ENCODE measurements at regions not wholly inside any gene's neighbourhood (a gene's known extent, or its start where the extent isn't known, plus 50 kb on each side); places are given as distances from the start of the nearest gene placed in this dataset.
"Not testable (repeated sequence)": the region's sequence is repeated elsewhere in the genome, so short reads cannot be mapped to it uniquely, and the experiment has no call there.

DNA sequence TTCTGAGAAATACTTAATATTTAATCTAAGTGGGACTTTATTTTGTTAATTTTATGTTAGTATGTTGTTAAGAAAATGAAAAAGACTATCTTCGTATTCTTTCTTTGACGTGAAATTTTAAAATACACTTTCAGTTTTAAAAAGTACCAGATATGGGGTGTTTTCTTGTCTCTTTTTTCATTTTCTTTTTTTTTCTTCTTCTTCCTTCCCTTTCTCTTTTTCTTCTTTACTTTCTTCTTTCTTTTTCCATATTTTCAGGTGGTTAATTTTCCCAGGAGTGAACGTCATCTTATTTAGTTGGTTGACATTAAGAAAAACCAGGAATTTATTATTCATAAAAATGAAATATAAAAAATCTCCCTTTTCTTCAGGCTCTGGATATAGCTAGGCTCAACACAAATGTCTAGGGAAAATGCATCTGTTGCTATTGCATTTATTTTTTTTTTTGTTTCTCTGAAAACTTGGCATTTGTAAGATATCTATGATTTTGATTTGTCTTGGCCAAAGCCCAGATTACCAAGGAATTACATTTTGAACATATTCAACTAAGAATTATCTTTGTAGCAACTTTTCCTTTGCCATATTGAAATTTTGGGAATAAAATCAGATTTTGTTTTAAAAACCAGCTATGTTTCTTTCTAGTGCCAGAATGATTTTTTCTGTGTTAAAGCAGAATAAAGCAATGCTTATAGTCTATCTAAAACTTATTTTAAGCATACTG is 241.3 kb upstream of the FOXP2 start:
- H3K27me3 Mint-ChIP-seq (ENCODE audit: low read depth): no peaks in the 10 kb centered on the region; the same call in 1 of the 2 replicates
- no peak overlapping the region for H3K9ac ChIP-seq (ENCODE audit: extremely low read depth, insufficient read length, low read length)
- no peaks in the 10 kb centered on the region for H3K9me3 ChIP-seq (ENCODE audit: control insufficient read depth, low read depth, low read length)
- no peak for DNase-seq
- H4K91ac ChIP-seq (ENCODE audit: insufficient read length, low read depth, low read length): no peak overlapping the region
- H2BK15ac ChIP-seq (ENCODE audit: low read depth, low read length): no peak overlapping the region
- no peak overlapping the region for H3K23ac ChIP-seq (ENCODE audit: insufficient read length, low read depth, low read length)
- TF ChIP-seq, protein P1, sequence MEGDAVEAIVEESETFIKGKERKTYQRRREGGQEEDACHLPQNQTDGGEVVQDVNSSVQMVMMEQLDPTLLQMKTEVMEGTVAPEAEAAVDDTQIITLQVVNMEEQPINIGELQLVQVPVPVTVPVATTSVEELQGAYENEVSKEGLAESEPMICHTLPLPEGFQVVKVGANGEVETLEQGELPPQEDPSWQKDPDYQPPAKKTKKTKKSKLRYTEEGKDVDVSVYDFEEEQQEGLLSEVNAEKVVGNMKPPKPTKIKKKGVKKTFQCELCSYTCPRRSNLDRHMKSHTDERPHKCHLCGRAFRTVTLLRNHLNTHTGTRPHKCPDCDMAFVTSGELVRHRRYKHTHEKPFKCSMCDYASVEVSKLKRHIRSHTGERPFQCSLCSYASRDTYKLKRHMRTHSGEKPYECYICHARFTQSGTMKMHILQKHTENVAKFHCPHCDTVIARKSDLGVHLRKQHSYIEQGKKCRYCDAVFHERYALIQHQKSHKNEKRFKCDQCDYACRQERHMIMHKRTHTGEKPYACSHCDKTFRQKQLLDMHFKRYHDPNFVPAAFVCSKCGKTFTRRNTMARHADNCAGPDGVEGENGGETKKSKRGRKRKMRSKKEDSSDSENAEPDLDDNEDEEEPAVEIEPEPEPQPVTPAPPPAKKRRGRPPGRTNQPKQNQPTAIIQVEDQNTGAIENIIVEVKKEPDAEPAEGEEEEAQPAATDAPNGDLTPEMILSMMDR (conservative IDR thresholded peaks at IDR 0.05): no peak
- H3K4me1 Mint-ChIP-seq: no peaks in the 10 kb centered on the region
- H3K4ac ChIP-seq (ENCODE audit: low read depth, low read length): no peak overlapping the region
- no peak overlapping the region for H4K5ac ChIP-seq (ENCODE audit: insufficient read length, low read depth, low read length)
- no peak overlapping the region for H2AK5ac ChIP-seq (ENCODE audit: insufficient read length, low read length)
- H3K36me3 Mint-ChIP-seq (ENCODE audit: insufficient read depth in 1 of 3, low read depth in 3 of 3): peaks cover 0 to 10% (median 3%) of the 10 kb centered on the region in 3 experiments; a peak in 3 of 7 replicates
- no peak overlapping the region for H3K14ac ChIP-seq (ENCODE audit: insufficient read depth, low read length)
- no peaks in the 10 kb centered on the region for H3K79me2 ChIP-seq (ENCODE audit: insufficient read depth, low read length)
- no peak overlapping the region; a peak in 1 of 7 replicates for H3K27ac Mint-ChIP-seq
- no peaks in the 10 kb centered on the region for H3K23me2 ChIP-seq (ENCODE audit: insufficient read length, low read depth, low read length, poor library complexity, severe bottlenecking)
- H3K4me3 Mint-ChIP-seq: no peak overlapping the region
- no peak overlapping the region for H2BK120ac ChIP-seq (ENCODE audit: low read depth, low read length, poor library complexity, severe bottlenecking)
- no peaks in the 10 kb centered on the region for H3K79me1 ChIP-seq (ENCODE audit: insufficient read depth, low read depth, low read length, poor library complexity, severe bottlenecking)
- H2BK5ac ChIP-seq (ENCODE audit: insufficient read length, low read length): no peak overlapping the region
- H3K27ac ChIP-seq (ENCODE audit: insufficient read length, low read depth, low read length): no peak overlapping the region
- no peak overlapping the region for H3K18ac ChIP-seq (ENCODE audit: insufficient read length, low read depth, low read length)
- no peak overlapping the region for H3K56ac ChIP-seq (ENCODE audit: insufficient read length, low read depth, low read length)
- peaks cover 4 to 7% of the 10 kb centered on the region in 2 experiments; a peak in 3 of 5 replicates for H3K9me3 Mint-ChIP-seq
- no peaks in the 10 kb centered on the region for H3K27me3 ChIP-seq (ENCODE audit: insufficient read depth, low read length)
- H3T11ph ChIP-seq (ENCODE audit: low read length): no peak overlapping the region
- WGBS (ENCODE audit: extremely low coverage, insufficient read length, low lambda C conversion rate): 100% methylated on average over 1 of the region's 3 CpGs
- H2BK20ac ChIP-seq (ENCODE audit: low read depth, low read length, poor library complexity, severe bottlenecking): no peak overlapping the region
- H2BK12ac ChIP-seq (ENCODE audit: insufficient read length, low read depth, low read length): no peak overlapping the region
- H2AFZ ChIP-seq (ENCODE audit: low read length): no peak overlapping the region
- H4K20me1 ChIP-seq (ENCODE audit: control insufficient read depth, insufficient read depth, insufficient read length): no peaks in the 10 kb centered on the region
- no peaks in the 10 kb centered on the region for H3K4me1 ChIP-seq (ENCODE audit: insufficient read depth, low read length)
- no peak overlapping the region for H3K4me2 ChIP-seq (ENCODE audit: insufficient read depth, insufficient read length, low read length)
- no peak overlapping the region for H4K8ac ChIP-seq (replicated peaks; ENCODE audit: insufficient read length, low read depth, low read length)

DNA sequence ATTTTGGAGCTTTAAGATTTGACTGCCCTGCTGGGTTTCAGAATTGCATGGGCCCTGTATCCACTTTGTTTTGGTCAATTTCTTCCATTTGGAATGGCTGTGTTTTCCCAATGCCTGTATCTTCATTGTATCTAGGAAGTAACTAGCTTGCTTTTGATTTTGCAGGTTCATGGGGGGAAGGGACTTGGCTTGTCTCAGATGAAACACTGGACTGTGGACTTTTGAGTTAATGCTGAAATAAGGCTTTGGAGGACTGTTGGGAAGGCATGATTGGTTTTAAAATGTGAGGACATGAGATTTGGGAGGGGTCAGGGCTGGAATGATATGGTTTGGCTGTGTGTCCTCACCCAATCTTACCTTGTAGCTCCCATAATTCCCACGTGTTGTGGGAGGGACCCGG is 245.2 kb upstream of the FOXP2 start:
- not testable (repeated sequence) for H2BK120ac ChIP-seq (ENCODE audit: low read depth, low read length, poor library complexity, severe bottlenecking); H2AK5ac ChIP-seq (ENCODE audit: insufficient read length, low read length); H3K4me3 Mint-ChIP-seq; H3K9me3 ChIP-seq (ENCODE audit: control insufficient read depth, low read depth, low read length); H3K14ac ChIP-seq (ENCODE audit: insufficient read depth, low read length); H3K4me2 ChIP-seq (ENCODE audit: insufficient read depth, insufficient read length, low read length); H3K27ac Mint-ChIP-seq; H3T11ph ChIP-seq (ENCODE audit: low read length); H3K23ac ChIP-seq (ENCODE audit: insufficient read length, low read depth, low read length); H3K4ac ChIP-seq (ENCODE audit: low read depth, low read length); H2BK15ac ChIP-seq (ENCODE audit: low read depth, low read length); H3K56ac ChIP-seq (ENCODE audit: insufficient read length, low read depth, low read length); H4K8ac ChIP-seq (replicated peaks; ENCODE audit: insufficient read length, low read depth, low read length); H3K9ac ChIP-seq (ENCODE audit: extremely low read depth, insufficient read length, low read length); H3K18ac ChIP-seq (ENCODE audit: insufficient read length, low read depth, low read length); H3K79me2 ChIP-seq (ENCODE audit: insufficient read depth, low read length); H2BK12ac ChIP-seq (ENCODE audit: insufficient read length, low read depth, low read length); H3K27me3 Mint-ChIP-seq (ENCODE audit: low read depth); H3K4me1 Mint-ChIP-seq; H2AFZ ChIP-seq (ENCODE audit: low read length); H3K27ac ChIP-seq (ENCODE audit: insufficient read length, low read depth, low read length); H4K5ac ChIP-seq (ENCODE audit: insufficient read length, low read depth, low read length); H3K23me2 ChIP-seq (ENCODE audit: insufficient read length, low read depth, low read length, poor library complexity, severe bottlenecking); DNase-seq; H4K91ac ChIP-seq (ENCODE audit: insufficient read length, low read depth, low read length); H4K20me1 ChIP-seq (ENCODE audit: control insufficient read depth, insufficient read depth, insufficient read length); H3K4me1 ChIP-seq (ENCODE audit: insufficient read depth, low read length); H3K27me3 ChIP-seq (ENCODE audit: insufficient read depth, low read length); H2BK20ac ChIP-seq (ENCODE audit: low read depth, low read length, poor library complexity, severe bottlenecking); H2BK5ac ChIP-seq (ENCODE audit: insufficient read length, low read length); H3K79me1 ChIP-seq (ENCODE audit: insufficient read depth, low read depth, low read length, poor library complexity, severe bottlenecking)
- WGBS (ENCODE audit: extremely low coverage, insufficient read length, low lambda C conversion rate): no CpG with 5 or more reads among the region's 2 CpGs
- Mint-ChIP-seq H3K9me3 (peaks cover 13 to 15% of the 10 kb centered on the region in 2 experiments; a peak in 4 of 5 replicates), H3K36me3 (ENCODE audit: insufficient read depth in 1 of 3, low read depth in 3 of 3) (peaks cover 5 to 20% (median 11%) of the 10 kb centered on the region in 3 experiments; a peak in 6 of 7 replicates)
